NT2/D1 (cell line): ENCODE measurements at regions not wholly inside any gene's neighbourhood (a gene's known extent, or its start where the extent isn't known, plus 50 kb on each side); places are given as distances from the start of the nearest gene placed in this dataset.

Experiments used
- SUZ12 ChIP-seq: IDR thresholded peaks from 2 replicates; pipeline ENCODE4 v1.6.1; 2011; ENCODE audit not compliant: insufficient read length, insufficient read depth; ENCODE audit errors: extremely low read depth
- YY1 ChIP-seq: IDR thresholded peaks from 2 replicates; pipeline ENCODE4 v1.6.1; 2011; ENCODE audit not compliant: insufficient read length, insufficient read depth
- ZNF274 ChIP-seq: IDR thresholded peaks from 2 replicates; pipeline ENCODE4 v1.6.1; 2011; ENCODE audit warnings: mild to moderate bottlenecking, low read depth, low read length

DNA sequence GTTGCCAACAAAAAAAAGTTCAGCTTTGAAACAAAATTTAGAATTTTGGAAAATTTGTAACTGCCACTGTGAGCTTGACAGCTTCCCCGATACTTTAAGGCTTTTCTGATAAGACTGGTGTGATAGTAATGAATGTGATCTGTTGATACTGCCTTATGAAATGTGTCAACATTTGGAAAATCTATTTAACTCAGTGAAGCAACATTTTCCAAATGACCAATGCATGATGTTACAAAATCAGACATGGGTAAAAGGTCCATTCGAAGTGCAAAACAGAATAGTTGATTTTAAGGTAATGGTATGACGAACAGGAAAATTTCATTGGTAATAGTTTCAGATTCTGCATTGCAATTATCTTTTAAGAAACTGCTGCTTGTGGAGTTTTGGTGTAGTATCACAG is 175.4 kb downstream of the SEM1 start:
- TF ChIP-seq ZNF274 (no peak), YY1 (no peak), SUZ12 (no peak)
